BJ (cell line): ENCODE measurements at regions not wholly inside any gene's neighbourhood (a gene's known extent, or its start where the extent isn't known, plus 50 kb on each side); places are given as distances from the start of the nearest gene placed in this dataset.
"Not testable (repeated sequence)": the region's sequence is repeated elsewhere in the genome, so short reads cannot be mapped to it uniquely, and the experiment has no call there.

ENCODE experiments used
- CTCF ChIA-PET: fragments of 350-600 bp; formaldehyde crosslinking; extraction: SDS; loops from one replicate; lab custom pipeline; 2021; ENCODE audit warnings: antibody characterized with exemption, inconsistent platforms; lab: Yijun Ruan, JAX
- POLR2A ChIA-PET: fragments of 300-600 bp; sonication (Branson Sonifier 250); formaldehyde crosslinking; extraction: SDS; loops from one replicate; lab custom pipeline; 2021; ENCODE audit warnings: antibody characterized with exemption; lab: Charles Lee
- DNase-seq: peaks from one replicate; pipeline ENCODE4 v3.0.0-alpha.2; 2011; ENCODE audit warnings: low read depth
- H3K27me3 ChIP-seq: 2 replicates; pipeline ENCODE4 v1.6.0; 2011; ENCODE audit warnings: low read length; ENCODE audit not compliant: control insufficient read depth, insufficient read depth
- H3K36me3 ChIP-seq: 2 replicates; pipeline ENCODE4 v1.5.1; 2011; ENCODE audit warnings: low read length; ENCODE audit not compliant: control insufficient read depth, insufficient read depth
- H3K4me3 ChIP-seq: 2 replicates; pipeline ENCODE4 v1.5.1; 2011; ENCODE audit warnings: low read depth, mild to moderate bottlenecking, control low read depth, low read length
- CTCF ChIP-seq: IDR thresholded peaks from 2 replicates; pipeline ENCODE4 v1.5.1; 2011; ENCODE audit warnings: low read depth, mild to moderate bottlenecking, control low read depth, inconsistent platforms, low read length, moderate library complexity; ENCODE audit not compliant: insufficient read depth

- no peak for DNase-seq
- no peak overlapping the region for H3K4me3 ChIP-seq
- ChIA-PET CTCF (interaction anchor here (1.2 kb wide), 1 partner anchor 10 kb away, joined by 4 read pairs; no protein-coding TSS in a partner anchor), POLR2A (no interaction called here)
- no peaks in the 10 kb centered on the region for H3K36me3 ChIP-seq
- TF ChIP-seq CTCF, result no peak
- H3K27me3 ChIP-seq, result no peaks in the 10 kb centered on the region
These were observed 191.3 kb upstream of the KCNJ3 start for GRCh38 chr2:154507186-154507585.

- DNase-seq, result no peak
- H3K36me3 ChIP-seq, result no peaks in the 10 kb centered on the region
- TF ChIP-seq CTCF, result no peak
- ChIA-PET POLR2A (no interaction called here), CTCF (no interaction called here)
- no peaks in the 10 kb centered on the region for H3K27me3 ChIP-seq
- no peak overlapping the region for H3K4me3 ChIP-seq
These were observed 179.6 kb upstream of the KCNJ3 start for GRCh38 chr2:154518872-154519271.

- POLR2A ChIA-PET, H3K27me3 ChIP-seq, H3K4me3 ChIP-seq, DNase-seq, CTCF ChIA-PET, H3K36me3 ChIP-seq: not testable (repeated sequence)
These were observed 177.5 kb upstream of the KCNJ3 start for GRCh38 chr2:154520951-154521350.

GRCh38 chr2:154526234-154526633, 172.3 kb upstream of the KCNJ3 start:
- TF ChIP-seq CTCF, result no peak
- DNase-seq, result no peak
- Histone ChIP-seq H3K36me3 (no peaks in the 10 kb centered on the region), H3K4me3 (no peak overlapping the region), H3K27me3 (no peaks in the 10 kb centered on the region)
- ChIA-PET CTCF (no interaction called here), POLR2A (no interaction called here)

GRCh38 chr2:154527962-154528361, 170.5 kb upstream of the KCNJ3 start:
- H3K4me3 ChIP-seq, result no peak overlapping the region
- TF ChIP-seq CTCF, result no peak
- no peak for DNase-seq
- no peaks in the 10 kb centered on the region for H3K27me3 ChIP-seq
- POLR2A ChIA-PET, result no interaction called here
- CTCF ChIA-PET, result no interaction called here
- H3K36me3 ChIP-seq, result no peaks in the 10 kb centered on the region

- DNase-seq, result no peak
- no peak for TF ChIP-seq CTCF
- Histone ChIP-seq H3K4me3 (no peak overlapping the region), H3K27me3 (no peaks in the 10 kb centered on the region), H3K36me3 (no peaks in the 10 kb centered on the region)
- ChIA-PET POLR2A (no interaction called here), CTCF (no interaction called here)
These were observed 166.5 kb upstream of the KCNJ3 start for GRCh38 chr2:154532004-154532403.
